HG03520 (cell line): ENCODE measurements at regions not wholly inside any gene's neighbourhood (a gene's known extent, or its start where the extent isn't known, plus 50 kb on each side); places are given as distances from the start of the nearest gene placed in this dataset.

Source experiments
- ATAC-seq: cut with Tn5 transposase; IDR thresholded peaks from one replicate; pipeline ENCODE4 v1.9.1; 2021; ENCODE audit warnings: mild to moderate bottlenecking, moderate library complexity; ENCODE audit not compliant: unreplicated experiment

- ATAC-seq = no peak
Measured at GRCh38 chr10:117710181-117710798, 167.7 kb downstream of the EMX2 start.

GRCh38 chr10:117716889-117717288 lies 174.3 kb downstream of the EMX2 start:
- ATAC-seq = no peak

GRCh38 chr10:117718986-117719920 lies 176.7 kb downstream of the EMX2 start:
- ATAC-seq = no peak

GRCh38 chr10:117720931-117721835 lies 178.6 kb downstream of the EMX2 start:
- ATAC-seq = no peak

- ATAC-seq = no peak
Measured at GRCh38 chr10:117721873-117722272, 179.3 kb downstream of the EMX2 start.

GRCh38 chr10:117723343-117723742 lies 180.8 kb downstream of the EMX2 start:
- no peak for ATAC-seq

- no peak for ATAC-seq
Measured at GRCh38 chr10:117725993-117726392, 183.4 kb downstream of the EMX2 start.

- ATAC-seq = no peak
Measured at GRCh38 chr10:117726596-117727295, 184.2 kb downstream of the EMX2 start.

GRCh38 chr10:117727421-117727820 lies 184.9 kb downstream of the EMX2 start:
- no peak for ATAC-seq

GRCh38 chr10:117728087-117728486 lies 185.5 kb downstream of the EMX2 start:
- no peak for ATAC-seq

GRCh38 chr10:117729156-117729555 lies 186.6 kb downstream of the EMX2 start:
- no peak for ATAC-seq

- ATAC-seq = no peak
Measured at GRCh38 chr10:117731121-117731791, 188.7 kb downstream of the EMX2 start.

GRCh38 chr10:117734731-117735405 lies 192.3 kb downstream of the EMX2 start:
- no peak for ATAC-seq

- no peak for ATAC-seq
Measured at GRCh38 chr10:117736655-117737054, 194.1 kb downstream of the EMX2 start.

GRCh38 chr10:117740088-117740487 lies 197.5 kb downstream of the EMX2 start:
- ATAC-seq = no peak

GRCh38 chr10:117740691-117741222 lies 198.2 kb downstream of the EMX2 start:
- no peak for ATAC-seq

- no peak for ATAC-seq
Measured at GRCh38 chr10:117741524-117741923, 199.0 kb downstream of the EMX2 start.

GRCh38 chr10:117743509-117743908 lies 201.0 kb downstream of the EMX2 start:
- no peak for ATAC-seq

GRCh38 chr10:117745301-117745700 lies 202.8 kb downstream of the EMX2 start:
- no peak for ATAC-seq
